IPS DF 6.9 (cell line): ENCODE measurements at regions not wholly inside any gene's neighbourhood (a gene's known extent, or its start where the extent isn't known, plus 50 kb on each side); places are given as distances from the start of the nearest gene placed in this dataset.

Source experiments
- DNase-seq: peaks from one replicate; pipeline ENCODE4 v3.0.0-alpha.2; 2013; ENCODE audit warnings: low read depth, low spot score
- H3K27ac ChIP-seq: one replicate; pipeline ENCODE4 v1.5.1; 2013; ENCODE audit warnings: low read length, control low read depth
- H3K27me3 ChIP-seq: 2 replicates; pipeline ENCODE4 v1.6.1; 2013; ENCODE audit warnings: mild to moderate bottlenecking, low read length; ENCODE audit not compliant: control insufficient read depth, insufficient read depth
- H3K36me3 ChIP-seq: 2 replicates; pipeline ENCODE4 v1.6.1; 2013; ENCODE audit warnings: low read length; ENCODE audit not compliant: control insufficient read depth, insufficient read depth
- H3K4me1 ChIP-seq: 2 replicates; pipeline ENCODE4 v1.6.1; 2013; ENCODE audit warnings: low read length; ENCODE audit not compliant: control insufficient read depth, insufficient read depth
- H3K4me3 ChIP-seq: 2 replicates; pipeline ENCODE4 v1.5.1; 2013; ENCODE audit warnings: mild to moderate bottlenecking, low read length
- H3K9me3 ChIP-seq: 2 replicates; pipeline ENCODE4 v1.6.1; 2013; ENCODE audit warnings: low read length, inconsistent platforms; ENCODE audit not compliant: control insufficient read depth, insufficient read depth
- WGBS: extraction: QIAGEN DNeasy Blood & Tissue Kit; methylation state at CpG from one replicate; pipeline ENCODE4 v1.1.7; 2013; ENCODE audit warnings: mixed read lengths, missing lambda C conversion rate; ENCODE audit not compliant: insufficient read length, insufficient coverage; 5-methylcytosine and 5-hydroxymethylcytosine counted together

DNA sequence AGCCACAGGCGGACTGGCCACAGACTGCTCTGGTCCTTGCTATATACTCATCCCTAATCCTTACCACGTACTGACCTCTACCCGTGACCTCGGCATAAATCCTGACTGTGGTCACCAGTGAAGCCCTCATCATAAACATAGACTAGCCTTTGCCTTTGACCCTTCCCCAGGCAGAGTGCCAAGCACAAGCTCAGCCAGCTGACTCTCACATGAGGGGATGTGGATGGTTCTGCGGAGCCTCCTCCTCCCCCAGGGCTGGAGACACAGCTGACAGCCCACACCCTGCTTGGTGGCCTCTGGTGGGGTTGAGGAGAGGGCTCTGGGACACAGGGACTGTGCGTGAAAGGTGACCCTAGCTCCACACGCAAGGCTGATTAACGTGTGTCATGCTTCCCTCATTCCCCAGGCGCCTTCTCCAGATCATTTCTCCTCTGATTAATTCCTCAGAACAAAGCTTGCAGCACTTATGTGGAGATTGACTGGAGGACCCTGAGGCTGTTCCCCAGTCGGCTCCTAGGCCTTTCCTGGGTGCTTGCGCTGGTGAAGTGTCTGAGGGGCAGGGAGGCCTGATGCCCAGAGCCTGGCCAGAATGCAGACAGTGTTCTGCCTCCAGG lies 241.5 kb upstream of the NLRP1 start:
- no peak overlapping the region for H3K27ac ChIP-seq
- no CpG with 5 or more reads among the region's 11 CpGs for WGBS

DNA sequence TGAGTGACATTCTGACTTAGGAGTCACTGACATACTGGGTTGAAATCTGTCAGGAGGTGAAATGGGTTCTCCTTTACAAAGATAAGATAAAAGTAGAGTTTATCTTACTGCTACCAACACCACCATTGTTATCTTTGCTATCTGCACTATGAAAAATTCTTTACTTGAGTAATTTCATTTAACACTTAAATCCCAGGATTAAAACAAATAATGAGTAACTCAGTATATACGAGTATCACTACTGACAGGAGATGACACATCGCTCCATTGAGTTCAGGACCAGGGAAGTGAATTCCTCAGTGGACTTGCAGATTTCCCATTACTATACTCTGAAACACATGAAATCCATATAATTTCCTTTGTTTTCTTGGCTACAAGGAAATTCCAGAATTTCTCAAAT lies 242.1 kb upstream of the NLRP1 start:
- Histone ChIP-seq H3K9me3 (no peaks in the 10 kb centered on the region), H3K4me1 (0 out of 2 replicates have a peak, but pooled peaks cover 2% of the 10 kb centered on the region), H3K36me3 (no peaks in the 10 kb centered on the region), H3K4me3 (no peak overlapping the region), H3K27me3 (no peaks in the 10 kb centered on the region), H3K27ac (no peak overlapping the region)
- DNase-seq, result no peak
- WGBS, result no CpG with 5 or more reads among the region's 2 CpGs

More for the DNA sequence above, 241.5 kb upstream of the NLRP1 start:
- H3K27me3 ChIP-seq, result no peaks in the 10 kb centered on the region
- no peaks in the 10 kb centered on the region for H3K36me3 ChIP-seq
- H3K4me3 ChIP-seq, result no peak overlapping the region
- no peaks in the 10 kb centered on the region for H3K9me3 ChIP-seq
- H3K4me1 ChIP-seq, result 0 out of 2 replicates have a peak, but pooled peaks cover 2% of the 10 kb centered on the region
- no peak for DNase-seq

- no CpG with 5 or more reads among the region's 4 CpGs for WGBS
- H3K27me3 ChIP-seq, result no peaks in the 10 kb centered on the region
- no peak for DNase-seq
- H3K9me3 ChIP-seq, result no peaks in the 10 kb centered on the region
- H3K4me3 ChIP-seq, result no peak overlapping the region
- H3K4me1 ChIP-seq, result 0 out of 2 replicates have a peak, but pooled peaks cover 2% of the 10 kb centered on the region
- H3K36me3 ChIP-seq, result no peaks in the 10 kb centered on the region
- H3K27ac ChIP-seq, result no peak overlapping the region
Measured at GRCh38 chr17:5830921-5831320, 239.3 kb upstream of the WSCD1 start.

DNA sequence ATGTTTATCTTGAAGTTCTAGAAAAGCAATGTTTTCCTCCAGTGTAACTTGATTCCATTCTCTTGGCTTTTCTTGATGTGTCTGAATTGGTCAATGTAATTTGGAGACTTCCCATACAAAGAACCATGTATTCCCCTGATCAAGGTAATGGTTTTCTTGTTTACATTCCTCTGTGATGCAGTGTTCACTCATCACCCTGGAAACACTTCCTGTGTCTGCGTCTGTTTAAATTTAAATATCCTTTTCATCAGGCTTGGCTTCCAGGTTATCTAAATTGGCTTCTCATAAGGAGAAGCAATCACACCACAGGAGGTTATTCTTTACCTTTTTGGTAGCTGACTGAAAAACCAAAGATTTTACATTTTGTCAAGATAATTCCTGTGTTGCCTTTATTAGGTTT lies 237.3 kb upstream of the WSCD1 start:
- no peak for DNase-seq
- no peaks in the 10 kb centered on the region for H3K36me3 ChIP-seq

DNA sequence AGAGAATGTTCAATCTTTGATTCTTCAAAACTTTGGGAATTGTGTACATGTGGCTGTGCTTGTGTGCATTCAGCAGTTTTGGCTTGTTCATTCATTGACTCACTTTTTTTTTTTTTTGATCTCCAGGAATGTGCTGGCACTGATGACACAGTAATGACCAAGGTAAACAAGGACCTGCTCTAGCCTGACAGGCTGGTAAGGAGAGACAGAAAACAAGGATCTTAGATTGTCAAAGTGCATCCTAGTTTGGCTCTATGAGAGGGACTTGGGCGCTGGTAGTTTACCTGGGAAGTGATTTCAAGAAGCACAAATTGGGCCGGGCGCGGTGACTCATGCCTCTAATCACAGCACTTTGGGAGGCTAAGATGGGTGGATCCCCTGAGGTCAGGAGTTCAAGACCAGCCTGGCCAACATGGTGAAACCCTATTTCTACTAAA lies 233.1 kb upstream of the WSCD1 start:
- no peaks in the 10 kb centered on the region for H3K36me3 ChIP-seq
- DNase-seq, result no peak
- no peaks in the 10 kb centered on the region for H3K27me3 ChIP-seq
- no peak overlapping the region for H3K27ac ChIP-seq
- no peaks in the 10 kb centered on the region for H3K9me3 ChIP-seq
- no CpG with 5 or more reads among the region's 4 CpGs for WGBS
- no peaks in the 10 kb centered on the region for H3K4me1 ChIP-seq
- no peak overlapping the region for H3K4me3 ChIP-seq

More for the DNA sequence above, 237.3 kb upstream of the WSCD1 start:
- H3K27me3 ChIP-seq, result no peaks in the 10 kb centered on the region
- H3K27ac ChIP-seq, result no peak overlapping the region
- no peaks in the 10 kb centered on the region for H3K9me3 ChIP-seq
- WGBS, result no CpG with 5 or more reads among the region's 1 CpG
- H3K4me3 ChIP-seq, result no peak overlapping the region
- 0 out of 2 replicates have a peak, but pooled peaks cover 2% of the 10 kb centered on the region for H3K4me1 ChIP-seq

- Histone ChIP-seq H3K27ac (no peak overlapping the region), H3K4me1 (no peaks in the 10 kb centered on the region), H3K36me3 (no peaks in the 10 kb centered on the region), H3K9me3 (no peaks in the 10 kb centered on the region), H3K27me3 (no peaks in the 10 kb centered on the region), H3K4me3 (no peak overlapping the region)
- no CpG with 5 or more reads among the region's 12 CpGs for WGBS
- DNase-seq, result no peak
Measured at GRCh38 chr17:5838661-5839300, 231.4 kb upstream of the WSCD1 start.

GRCh38 chr17:5840811-5841446 lies 229.2 kb upstream of the WSCD1 start:
- no peaks in the 10 kb centered on the region for H3K27me3 ChIP-seq
- H3K9me3 ChIP-seq, result no peaks in the 10 kb centered on the region
- no peaks in the 10 kb centered on the region for H3K36me3 ChIP-seq
- no peak for DNase-seq
- H3K4me1 ChIP-seq, result no peaks in the 10 kb centered on the region
- no peak overlapping the region for H3K27ac ChIP-seq
- WGBS, result no CpG with 5 or more reads among the region's 13 CpGs
- H3K4me3 ChIP-seq, result no peak overlapping the region

DNA sequence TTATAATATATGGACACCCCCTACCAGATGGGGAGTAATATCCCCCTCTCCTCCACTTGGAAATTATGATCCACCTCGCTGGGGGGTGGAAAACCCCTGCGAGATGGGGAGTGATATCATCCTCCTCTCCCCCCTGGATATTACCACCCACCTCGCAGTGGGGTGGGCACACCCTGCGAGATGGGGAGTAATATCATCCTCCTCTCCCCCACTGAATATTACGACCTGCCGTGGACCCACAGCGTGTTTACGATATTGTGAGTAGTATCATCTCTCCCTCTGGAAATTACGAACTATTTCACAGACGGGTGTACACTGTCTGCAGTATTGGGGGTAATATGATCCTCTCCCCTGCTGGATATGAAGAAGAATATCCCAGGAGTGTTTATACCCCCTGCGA lies 228.3 kb upstream of the WSCD1 start:
- H3K4me3 ChIP-seq, result no peak overlapping the region
- H3K4me1 ChIP-seq, result no peaks in the 10 kb centered on the region
- no peaks in the 10 kb centered on the region for H3K9me3 ChIP-seq
- no peaks in the 10 kb centered on the region for H3K36me3 ChIP-seq
- no peak for DNase-seq
- no peak overlapping the region for H3K27ac ChIP-seq
- WGBS, result no CpG with 5 or more reads among the region's 11 CpGs
- no peaks in the 10 kb centered on the region for H3K27me3 ChIP-seq

DNA sequence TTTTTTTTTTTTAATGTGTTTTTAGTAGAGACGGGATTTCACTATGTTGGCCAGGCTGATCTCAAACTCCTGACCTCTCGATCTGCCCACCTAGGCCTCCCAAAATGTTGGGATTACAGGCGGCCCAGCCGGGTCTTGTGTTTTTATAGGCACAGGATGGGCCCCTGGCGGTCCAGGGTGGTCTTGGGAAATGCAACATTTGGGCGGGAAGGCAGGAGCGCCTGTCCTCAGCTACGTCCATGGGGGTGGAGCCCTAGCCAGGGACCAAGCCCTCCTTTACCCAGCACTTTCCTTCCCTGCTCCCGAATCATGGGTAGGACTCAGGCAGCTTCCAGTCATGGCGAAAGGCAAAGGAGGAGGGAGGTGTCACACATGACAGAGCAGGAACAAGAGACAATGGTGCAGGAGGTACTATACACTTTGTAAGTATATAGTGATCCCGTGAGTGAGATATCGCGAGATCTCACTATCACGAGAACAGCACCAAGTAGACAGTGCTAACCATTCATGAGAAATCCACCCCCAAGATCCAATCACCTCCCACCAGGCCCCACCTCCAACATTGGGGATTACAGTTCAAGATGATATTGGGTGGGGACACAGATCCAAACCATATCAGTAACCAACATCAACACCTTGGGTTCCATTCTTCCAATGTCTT lies 226.7 kb upstream of the WSCD1 start:
- WGBS, result no CpG with 5 or more reads among the region's 14 CpGs
- H3K4me1 ChIP-seq, result no peaks in the 10 kb centered on the region
- H3K27ac ChIP-seq, result no peak overlapping the region
- no peaks in the 10 kb centered on the region for H3K9me3 ChIP-seq
- H3K36me3 ChIP-seq, result no peaks in the 10 kb centered on the region
- H3K4me3 ChIP-seq, result no peak overlapping the region
- no peaks in the 10 kb centered on the region for H3K27me3 ChIP-seq
- DNase-seq, result no peak

- Histone ChIP-seq H3K36me3 (no peaks in the 10 kb centered on the region), H3K4me3 (no peak overlapping the region), H3K4me1 (no peaks in the 10 kb centered on the region), H3K27me3 (no peaks in the 10 kb centered on the region), H3K27ac (no peak overlapping the region), H3K9me3 (no peaks in the 10 kb centered on the region)
- no peak for DNase-seq
- no CpG with 5 or more reads among the region's 5 CpGs for WGBS
Measured at GRCh38 chr17:5846001-5846400, 224.2 kb upstream of the WSCD1 start.
